Progenitor cell of endocrine pancreas (in vitro differentiated cells): ENCODE measurements at regions not wholly inside any gene's neighbourhood (a gene's known extent, or its start where the extent isn't known, plus 50 kb on each side); places are given as distances from the start of the nearest gene placed in this dataset.

Experiments used
- DNase-seq: peaks from one replicate; pipeline ENCODE4 v3.0.0; 2021; ENCODE audit warnings: low spot score; ENCODE audit not compliant: unreplicated experiment
- H3K27ac Mint-ChIP-seq: 2 replicates; pipeline ENCODE4 v1.8.0; 2021; ENCODE audit warnings: mild to moderate bottlenecking, moderate library complexity, mixed read lengths
- H3K27me3 Mint-ChIP-seq: 2 replicates; pipeline ENCODE4 v1.8.0; 2021; ENCODE audit warnings: mixed read lengths
- H3K36me3 Mint-ChIP-seq: 2 replicates; pipeline ENCODE4 v1.8.0; 2022; ENCODE audit warnings: mixed read lengths; ENCODE audit not compliant: insufficient read depth
- H3K4me1 Mint-ChIP-seq: 2 replicates; pipeline ENCODE4 v1.8.0; 2021; ENCODE audit warnings: low read depth, mixed read lengths
- H3K4me3 Mint-ChIP-seq: 2 replicates; pipeline ENCODE4 v1.8.0; 2021; ENCODE audit warnings: low read depth, mild to moderate bottlenecking, moderate library complexity, mixed read lengths
- H3K9me3 Mint-ChIP-seq: 2 replicates; pipeline ENCODE4 v1.8.0; 2021; ENCODE audit warnings: low read depth, mixed read lengths
- CTCF ChIP-seq: fragments of 200-600 bp; sonication (generic); IDR thresholded peaks from one replicate; pipeline ENCODE4 v1.5.0; 2021; ENCODE audit warnings: antibody characterized with exemption, mild to moderate bottlenecking; ENCODE audit not compliant: unreplicated experiment

GRCh38 chr5:84816746-84817547 is 432.3 kb upstream of the EDIL3 start:
- Mint-ChIP-seq H3K27me3 (no peaks in the 10 kb centered on the region), H3K9me3 (peaks cover 7% of the 10 kb centered on the region), H3K4me1 (peaks cover 31% of the 10 kb centered on the region), H3K36me3 (peaks cover under 1% of the 10 kb centered on the region), H3K27ac (peak overlapping the region; percentile 18), H3K4me3 (no peak overlapping the region)
- no peak for DNase-seq
- no peak for TF ChIP-seq CTCF

DNA sequence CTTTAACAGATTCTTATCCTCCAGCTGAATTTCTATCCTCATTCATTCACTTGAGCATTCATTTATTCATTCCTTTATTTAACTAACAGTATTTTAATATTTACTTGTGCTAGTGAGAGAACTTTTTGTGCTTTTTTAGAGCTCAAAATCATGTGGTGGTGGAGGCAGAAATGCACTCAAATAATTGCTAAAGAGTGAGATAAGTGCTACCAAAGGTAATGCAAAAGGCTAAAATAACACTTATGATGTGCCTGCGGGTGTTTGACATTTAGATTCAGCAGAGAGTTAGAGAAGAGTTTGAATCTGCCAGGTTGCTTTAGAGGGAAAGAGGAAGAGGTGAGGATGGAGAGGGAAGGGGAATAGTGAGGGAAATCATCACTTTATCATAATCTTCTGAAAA is 431.5 kb upstream of the EDIL3 start:
- no peak for DNase-seq
- TF ChIP-seq CTCF, result no peak
- H3K27me3 Mint-ChIP-seq, result no peaks in the 10 kb centered on the region
- H3K36me3 Mint-ChIP-seq, result peaks cover 2% of the 10 kb centered on the region
- H3K27ac Mint-ChIP-seq, result no peak overlapping the region
- H3K4me3 Mint-ChIP-seq, result no peak overlapping the region
- H3K9me3 Mint-ChIP-seq, result peaks cover 12% of the 10 kb centered on the region
- peaks cover 30% of the 10 kb centered on the region for H3K4me1 Mint-ChIP-seq

- Mint-ChIP-seq H3K9me3 (peaks cover 3% of the 10 kb centered on the region), H3K4me1 (peaks cover 4% of the 10 kb centered on the region), H3K27me3 (no peaks in the 10 kb centered on the region), H3K27ac (no peak overlapping the region), H3K36me3 (no peaks in the 10 kb centered on the region), H3K4me3 (no peak overlapping the region)
- no peak for TF ChIP-seq CTCF
- DNase-seq, result no peak
Observed at GRCh38 chr5:84805473-84805872, 420.8 kb upstream of the EDIL3 start.

- peaks cover 1% of the 10 kb centered on the region for H3K4me1 Mint-ChIP-seq
- no peaks in the 10 kb centered on the region for H3K36me3 Mint-ChIP-seq
- no peak for DNase-seq
- no peak overlapping the region for H3K27ac Mint-ChIP-seq
- no peak for TF ChIP-seq CTCF
- no peak overlapping the region for H3K4me3 Mint-ChIP-seq
- H3K27me3 Mint-ChIP-seq, result no peaks in the 10 kb centered on the region
- no peaks in the 10 kb centered on the region for H3K9me3 Mint-ChIP-seq
Observed at GRCh38 chr5:84796399-84796798, 411.7 kb upstream of the EDIL3 start.

GRCh38 chr5:84794486-84795035 is 409.9 kb upstream of the EDIL3 start:
- H3K27ac Mint-ChIP-seq, result no peak overlapping the region
- no peak for TF ChIP-seq CTCF

More at GRCh38 chr5:84794486-84795035, 409.9 kb upstream of the EDIL3 start:
- H3K27me3 Mint-ChIP-seq, result no peaks in the 10 kb centered on the region
- peaks cover 2% of the 10 kb centered on the region for H3K4me1 Mint-ChIP-seq
- no peaks in the 10 kb centered on the region for H3K36me3 Mint-ChIP-seq
- no peak overlapping the region for H3K4me3 Mint-ChIP-seq
- peaks cover 1% of the 10 kb centered on the region for H3K9me3 Mint-ChIP-seq
- no peak for DNase-seq
